Caco-2 (cell line): ENCODE measurements at regions not wholly inside any gene's neighbourhood (a gene's known extent, or its start where the extent isn't known, plus 50 kb on each side); places are given as distances from the start of the nearest gene placed in this dataset.

Experiments used
- BruUV-seq: library from RNA; stranded (reverse); fragments of 400-500 nt; replicated peaks from 2 replicates; lab custom pipeline; 2021; lab: Mats Ljungman, UMichigan
- CTCF ChIA-PET: fragments of 300-600 bp; sonication (Branson Sonifier 250); formaldehyde crosslinking; loops from one replicate; lab custom pipeline; 2022; ENCODE audit warnings: antibody characterized with exemption; lab: Charles Lee
- POLR2A ChIA-PET: fragments of 300-600 bp; sonication (Branson Sonifier 250); formaldehyde crosslinking; loops from one replicate; lab custom pipeline; 2022; ENCODE audit warnings: antibody characterized with exemption; lab: Charles Lee
- DNase-seq, 2 experiments: peaks; one replicate each; pipeline versions ENCODE4 v3.0.0 to v3.0.0-alpha.2; 2020 to 2022
- H3K27me3 ChIP-seq: replicated peaks from 2 replicates; pipeline ENCODE4 v1.6.0; 2011; ENCODE audit warnings: low read length; ENCODE audit not compliant: control insufficient read depth, insufficient read depth
- H3K36me3 ChIP-seq: 2 replicates; pipeline ENCODE4 v1.5.1; 2011; ENCODE audit warnings: low read length; ENCODE audit not compliant: control insufficient read depth, insufficient read depth
- H3K4me1 ChIP-seq: fragments of 250-450 bp; sonication (Bioruptor Pico); 2 replicates; pipeline ENCODE4 v1.5.1; 2020; ENCODE audit warnings: mild to moderate bottlenecking
- H3K4me3 ChIP-seq: 2 replicates; pipeline ENCODE4 v1.5.1; 2011; ENCODE audit warnings: low read depth, mild to moderate bottlenecking, control low read depth, low read length
- H3K9me3 ChIP-seq: fragments of 250-450 bp; sonication (Bioruptor Pico); 2 replicates; pipeline ENCODE4 v1.5.1; 2020; ENCODE audit warnings: mild to moderate bottlenecking, moderate library complexity
- H3K27ac Mint-ChIP-seq: one replicate; pipeline ENCODE4 v1.8.0; 2022; ENCODE audit warnings: mixed read lengths; ENCODE audit not compliant: unreplicated experiment
- H3K27me3 Mint-ChIP-seq: one replicate; pipeline ENCODE4 v1.8.0; 2022; ENCODE audit warnings: mixed read lengths; ENCODE audit not compliant: insufficient read depth, unreplicated experiment
- H3K36me3 Mint-ChIP-seq: one replicate; pipeline ENCODE4 v1.8.0; 2022; ENCODE audit warnings: mild to moderate bottlenecking, mixed read lengths; ENCODE audit not compliant: insufficient read depth, unreplicated experiment
- H3K4me1 Mint-ChIP-seq: one replicate; pipeline ENCODE4 v1.8.0; 2022; ENCODE audit warnings: low read depth, mixed read lengths; ENCODE audit not compliant: unreplicated experiment
- H3K4me3 Mint-ChIP-seq: one replicate; pipeline ENCODE4 v1.8.0; 2022; ENCODE audit warnings: mild to moderate bottlenecking, moderate library complexity, mixed read lengths; ENCODE audit not compliant: unreplicated experiment
- H3K9me3 Mint-ChIP-seq: one replicate; pipeline ENCODE4 v1.8.0; 2022; ENCODE audit warnings: mixed read lengths; ENCODE audit not compliant: unreplicated experiment
- CTCF ChIP-seq, 2 experiments: fragments of 200-600 bp in 1 of 2; IDR thresholded peaks; 1 replicate in 1 of 2; 2 replicates in 1 of 2; pipeline versions ENCODE4 v1.5.1 to v1.8.0; 2011 to 2022; ENCODE audit warnings: antibody characterized with exemption in 1 of 2, control low read depth in 1 of 2, inconsistent platforms in 1 of 2, low read depth in 1 of 2, low read length in 1 of 2, mild to moderate bottlenecking in 1 of 2, moderate library complexity in 1 of 2; ENCODE audit not compliant: insufficient read depth in 1 of 2, severe bottlenecking in 1 of 2, unreplicated experiment in 1 of 2
- intact Hi-C: fragments of 100-400 bp; cut with micrococcal nuclease; formaldehyde crosslinking; loops from one replicate; pipeline ENCODE4 v1.10.0; 2022; ENCODE audit not compliant: unreplicated experiment

GRCh38 chr2:45232818-45233217, 223.6 kb upstream of the SIX2 start:
- Histone ChIP-seq H3K4me3 (no peak overlapping the region), H3K36me3 (no peaks in the 10 kb centered on the region), H3K27me3 (no peaks in the 10 kb centered on the region), H3K4me1 (peaks cover 2% of the 10 kb centered on the region), H3K9me3 (no peaks in the 10 kb centered on the region)
- no peak overlapping the region for H3K4me3 Mint-ChIP-seq
- ChIA-PET CTCF (no interaction called here), POLR2A (no interaction called here)
- H3K36me3 Mint-ChIP-seq = no peaks in the 10 kb centered on the region
- peaks cover 2% of the 10 kb centered on the region for H3K4me1 Mint-ChIP-seq
- peaks cover 7% of the 10 kb centered on the region for H3K9me3 Mint-ChIP-seq
- no peak for TF ChIP-seq CTCF (IDR thresholded peaks at IDR 0.05; ENCODE audit: insufficient read depth in 1 of 2, low read depth in 1 of 2, low read length in 1 of 2, severe bottlenecking in 1 of 2, unreplicated experiment in 1 of 2)
- no TSS peak for BruUV-seq
- no peak for DNase-seq
- H3K27me3 Mint-ChIP-seq = no peaks in the 10 kb centered on the region
- no peak overlapping the region for H3K27ac Mint-ChIP-seq
- intact Hi-C loops = no loop called here

GRCh38 chr2:45229411-45229810, 220.2 kb upstream of the SIX2 start:
- peaks cover 10% of the 10 kb centered on the region for H3K9me3 Mint-ChIP-seq
- H3K4me3 ChIP-seq = no peak overlapping the region
- no peak overlapping the region for H3K27ac Mint-ChIP-seq
- no peaks in the 10 kb centered on the region for H3K36me3 ChIP-seq
- H3K9me3 ChIP-seq = no peaks in the 10 kb centered on the region; the same call in 1 of the 2 replicates
- no peaks in the 10 kb centered on the region for H3K4me1 ChIP-seq
- H3K36me3 Mint-ChIP-seq = no peaks in the 10 kb centered on the region
- no peak overlapping the region for H3K4me3 Mint-ChIP-seq
- no peaks in the 10 kb centered on the region for H3K4me1 Mint-ChIP-seq
- H3K27me3 ChIP-seq = no peaks in the 10 kb centered on the region
- ChIA-PET CTCF (no interaction called here), POLR2A (no interaction called here)
- no TSS peak for BruUV-seq
- TF ChIP-seq CTCF (IDR thresholded peaks at IDR 0.05; ENCODE audit: insufficient read depth in 1 of 2, low read depth in 1 of 2, low read length in 1 of 2, severe bottlenecking in 1 of 2, unreplicated experiment in 1 of 2) = no peak
- intact Hi-C loops = no loop called here
- DNase-seq = no peak
- no peaks in the 10 kb centered on the region for H3K27me3 Mint-ChIP-seq

- DNase-seq = no peak
- POLR2A ChIA-PET = no interaction called here
- Mint-ChIP-seq H3K27me3 (no peaks in the 10 kb centered on the region), H3K4me1 (no peaks in the 10 kb centered on the region), H3K27ac (no peak overlapping the region), H3K36me3 (no peaks in the 10 kb centered on the region), H3K4me3 (no peak overlapping the region), H3K9me3 (peaks cover 10% of the 10 kb centered on the region)
- TF ChIP-seq CTCF (IDR thresholded peaks at IDR 0.05; ENCODE audit: insufficient read depth in 1 of 2, low read depth in 1 of 2, low read length in 1 of 2, severe bottlenecking in 1 of 2, unreplicated experiment in 1 of 2) = no peak
- H3K4me1 ChIP-seq = no peaks in the 10 kb centered on the region
- no TSS peak for BruUV-seq
- no peak overlapping the region for H3K4me3 ChIP-seq
- CTCF ChIA-PET = no interaction called here
- intact Hi-C loops = no loop called here
- H3K9me3 ChIP-seq = no peaks in the 10 kb centered on the region; the same call in 1 of the 2 replicates
- H3K36me3 ChIP-seq = no peaks in the 10 kb centered on the region
- no peaks in the 10 kb centered on the region for H3K27me3 ChIP-seq
Measured at GRCh38 chr2:45227347-45227746, 218.1 kb upstream of the SIX2 start.
